Panc1 (cell line): ENCODE measurements at regions not wholly inside any gene's neighbourhood (a gene's known extent, or its start where the extent isn't known, plus 50 kb on each side); places are given as distances from the start of the nearest gene placed in this dataset.

Source experiments
- ATAC-seq: fragments of 200-7000 bp; cut with Tn5 transposase; 2 replicates; pipeline ENCODE4 v1.9.1; 2020; ENCODE audit warnings: mild to moderate bottlenecking, moderate library complexity
- BruUV-seq: library from RNA; stranded (reverse); fragments of 400-500 nt; replicated peaks from 2 replicates; lab custom pipeline; 2021; lab: Mats Ljungman, UMichigan
- CTCF ChIA-PET: fragments of 300-600 bp; sonication (Branson Sonifier 250); formaldehyde crosslinking; loops from one replicate; lab custom pipeline; 2022; ENCODE audit warnings: antibody characterized with exemption; lab: Charles Lee
- POLR2A ChIA-PET: fragments of 300-600 bp; sonication (Branson Sonifier 250); formaldehyde crosslinking; loops from one replicate; lab custom pipeline; 2022; ENCODE audit warnings: antibody characterized with exemption; lab: Charles Lee
- DNase-seq: peaks from one replicate; pipeline ENCODE4 v3.0.0-alpha.2; 2010; ENCODE audit warnings: low read depth, low spot score
- H3K27ac ChIP-seq: 2 replicates; pipeline ENCODE4 v1.5.1; 2011; ENCODE audit warnings: mild to moderate bottlenecking, low read length, inconsistent platforms
- H3K27me3 ChIP-seq: fragments of 200-500 bp; sonication (Bioruptor generic); 2 replicates; pipeline ENCODE4 v1.6.0; 2014; ENCODE audit warnings: low read length, inconsistent platforms; ENCODE audit not compliant: control insufficient read depth, insufficient read depth
- H3K36me3 ChIP-seq: fragments of 200-500 bp; sonication (Bioruptor generic); 2 replicates; pipeline ENCODE4 v1.5.1; 2014; ENCODE audit warnings: inconsistent platforms, mild to moderate bottlenecking, low read length, moderate library complexity; ENCODE audit not compliant: control insufficient read depth, insufficient read depth
- H3K4me1 ChIP-seq: 2 replicates; pipeline ENCODE4 v1.5.1; 2011; ENCODE audit warnings: inconsistent platforms, mild to moderate bottlenecking, low read length, moderate library complexity; ENCODE audit not compliant: control insufficient read depth, insufficient read depth
- H3K4me3 ChIP-seq, 2 experiments: 2 replicates each; pipeline ENCODE4 v1.5.1; 2011 to 2012; ENCODE audit warnings: low read depth in 2 of 2, low read length in 2 of 2, mild to moderate bottlenecking in 2 of 2, inconsistent platforms in 1 of 2, moderate library complexity in 1 of 2
- H3K9me3 ChIP-seq: fragments of 200-500 bp; sonication (Bioruptor generic); 2 replicates; pipeline ENCODE4 v1.5.1; 2014; ENCODE audit warnings: low read depth, mild to moderate bottlenecking, inconsistent platforms, low read length, moderate library complexity; ENCODE audit not compliant: control insufficient read depth, insufficient read depth
- CTCF ChIP-seq: fragments of 450-650 bp; IDR thresholded peaks from 2 replicates; pipeline ENCODE4 v1.5.1; 2017; ENCODE audit warnings: mild to moderate bottlenecking
- POLR2AphosphoS5 ChIP-seq: IDR thresholded peaks from 2 replicates; pipeline ENCODE4 v1.6.1; 2012; ENCODE audit warnings: mild to moderate bottlenecking, low read depth, low read length, moderate library complexity
- SIN3A ChIP-seq: IDR thresholded peaks from 2 replicates; pipeline ENCODE4 v1.6.1; 2012; ENCODE audit warnings: low read depth, mild to moderate bottlenecking, low read length, moderate library complexity, borderline replicate concordance; ENCODE audit not compliant: insufficient read depth
- TCF7L2 ChIP-seq: IDR thresholded peaks from 2 replicates; pipeline ENCODE4 v1.6.1; 2011; ENCODE audit warnings: mild to moderate bottlenecking, low read depth, low read length, inconsistent platforms
- in situ Hi-C: cut with HindIII; loops from 2 replicates; pipeline ENCODE4 v1.10.0; 2016; ENCODE audit warnings: low sequenced_read_pairs, low pct_unique_long_range_greater_than_20kb
- intact Hi-C: fragments of 100-400 bp; cut with micrococcal nuclease; formaldehyde crosslinking; loops from one replicate; pipeline ENCODE4 v1.10.0; 2022; ENCODE audit not compliant: unreplicated experiment
- TF ChIP-seq, protein P1 (sequence below), 2 experiments: IDR thresholded peaks; 2 replicates each; pipeline ENCODE4 v1.6.1; 2011 to 2012; ENCODE audit warnings: low read depth in 2 of 2, control low read depth in 1 of 2, low read length in 1 of 2, mild to moderate bottlenecking in 1 of 2, moderate library complexity in 1 of 2; ENCODE audit not compliant: insufficient read depth in 1 of 2

- in situ Hi-C loops = no loop called here
- Histone ChIP-seq H3K27me3 (peaks cover 25% of the 10 kb centered on the region), H3K9me3 (no peaks in the 10 kb centered on the region), H3K36me3 (no peaks in the 10 kb centered on the region), H3K4me3 (no peak overlapping the region), H3K4me1 (no peaks in the 10 kb centered on the region), H3K27ac (no peak overlapping the region)
- intact Hi-C loops = no loop called here
- ATAC-seq = no peak
- no TSS peak for BruUV-seq
- ChIA-PET POLR2A (no interaction called here), CTCF (no interaction called here)
- no peak for DNase-seq
- TF ChIP-seq, protein P1, sequence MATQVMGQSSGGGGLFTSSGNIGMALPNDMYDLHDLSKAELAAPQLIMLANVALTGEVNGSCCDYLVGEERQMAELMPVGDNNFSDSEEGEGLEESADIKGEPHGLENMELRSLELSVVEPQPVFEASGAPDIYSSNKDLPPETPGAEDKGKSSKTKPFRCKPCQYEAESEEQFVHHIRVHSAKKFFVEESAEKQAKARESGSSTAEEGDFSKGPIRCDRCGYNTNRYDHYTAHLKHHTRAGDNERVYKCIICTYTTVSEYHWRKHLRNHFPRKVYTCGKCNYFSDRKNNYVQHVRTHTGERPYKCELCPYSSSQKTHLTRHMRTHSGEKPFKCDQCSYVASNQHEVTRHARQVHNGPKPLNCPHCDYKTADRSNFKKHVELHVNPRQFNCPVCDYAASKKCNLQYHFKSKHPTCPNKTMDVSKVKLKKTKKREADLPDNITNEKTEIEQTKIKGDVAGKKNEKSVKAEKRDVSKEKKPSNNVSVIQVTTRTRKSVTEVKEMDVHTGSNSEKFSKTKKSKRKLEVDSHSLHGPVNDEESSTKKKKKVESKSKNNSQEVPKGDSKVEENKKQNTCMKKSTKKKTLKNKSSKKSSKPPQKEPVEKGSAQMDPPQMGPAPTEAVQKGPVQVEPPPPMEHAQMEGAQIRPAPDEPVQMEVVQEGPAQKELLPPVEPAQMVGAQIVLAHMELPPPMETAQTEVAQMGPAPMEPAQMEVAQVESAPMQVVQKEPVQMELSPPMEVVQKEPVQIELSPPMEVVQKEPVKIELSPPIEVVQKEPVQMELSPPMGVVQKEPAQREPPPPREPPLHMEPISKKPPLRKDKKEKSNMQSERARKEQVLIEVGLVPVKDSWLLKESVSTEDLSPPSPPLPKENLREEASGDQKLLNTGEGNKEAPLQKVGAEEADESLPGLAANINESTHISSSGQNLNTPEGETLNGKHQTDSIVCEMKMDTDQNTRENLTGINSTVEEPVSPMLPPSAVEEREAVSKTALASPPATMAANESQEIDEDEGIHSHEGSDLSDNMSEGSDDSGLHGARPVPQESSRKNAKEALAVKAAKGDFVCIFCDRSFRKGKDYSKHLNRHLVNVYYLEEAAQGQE (IDR thresholded peaks at IDR 0.05; ENCODE audit: insufficient read depth in 1 of 2, low read depth in 2 of 2, low read length in 1 of 2) = no peak
- no peak for TF ChIP-seq POLR2AphosphoS5
- TF ChIP-seq CTCF = no peak
- no peak for TF ChIP-seq SIN3A
Observed at GRCh38 chr11:119906376-119906775, 177.4 kb upstream of the NECTIN1 start.

DNA sequence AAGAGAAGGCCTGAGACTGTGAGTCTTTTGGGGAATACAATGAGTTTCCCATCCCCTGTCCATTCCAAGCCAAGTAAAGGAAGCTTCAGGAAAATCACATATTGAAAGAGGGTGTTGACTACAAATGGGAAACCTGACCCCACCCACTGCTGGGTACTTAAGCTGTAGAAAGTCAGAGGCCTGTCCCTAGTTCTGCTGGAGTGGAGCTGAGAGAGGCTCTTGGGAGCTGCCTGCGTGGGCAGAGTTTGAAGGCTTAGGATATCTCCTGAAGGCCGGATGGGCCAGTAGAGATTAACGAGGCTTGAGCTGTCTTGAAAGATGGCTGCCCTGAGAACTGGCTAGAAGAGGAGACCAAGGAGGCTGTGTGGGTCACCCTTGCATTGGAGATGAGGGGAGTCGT lies 176.2 kb upstream of the NECTIN1 start:
- in situ Hi-C loops = no loop called here
- Histone ChIP-seq H3K9me3 (no peaks in the 10 kb centered on the region), H3K27ac (no peak overlapping the region), H3K4me3 (no peak overlapping the region), H3K27me3 (peaks cover 26% of the 10 kb centered on the region), H3K4me1 (no peaks in the 10 kb centered on the region), H3K36me3 (no peaks in the 10 kb centered on the region)
- DNase-seq (no peak), ATAC-seq (no peak)
- intact Hi-C loops = no loop called here
- TF ChIP-seq CTCF (no peak), SIN3A (no peak), POLR2AphosphoS5 (no peak), TCF7L2 (no peak)
- TF ChIP-seq, protein P1 (IDR thresholded peaks at IDR 0.05; ENCODE audit: insufficient read depth in 1 of 2, low read depth in 2 of 2, low read length in 1 of 2) = no peak
- ChIA-PET POLR2A (no interaction called here), CTCF (no interaction called here)
- BruUV-seq = no TSS peak
